ENCODE measurements at regions not wholly inside any gene's neighbourhood (a gene's known extent, or its start where the extent isn't known, plus 50 kb on each side); places are given as distances from the start of the nearest gene placed in this dataset.

GRCh38 chr10:29687421-29688164, 52.8 kb upstream of the SVIL start:
- DNase-seq (ENCODE audit: low spot score) = no peak

- no peak for DNase-seq (ENCODE audit: low spot score)
Measured at GRCh38 chr10:29685506-29685905, 50.7 kb upstream of the SVIL start.
